Effector memory CD4-positive, alpha-beta T cell (primary cell): ENCODE measurements at regions not wholly inside any gene's neighbourhood (a gene's known extent, or its start where the extent isn't known, plus 50 kb on each side); places are given as distances from the start of the nearest gene placed in this dataset.

Source experiments
- DNase-seq, 3 donors: peaks; one replicate each; pipeline ENCODE4 v3.0.0-alpha.2; 2020
- H3K27ac ChIP-seq: 2 replicates; pipeline ENCODE4 v1.7.0; 2013; ENCODE audit warnings: mild to moderate bottlenecking, low read length, moderate library complexity; ENCODE audit not compliant: insufficient read depth, poor library complexity, severe bottlenecking
- H3K27me3 ChIP-seq: replicated peaks from 2 replicates; pipeline ENCODE4 v1.7.0; 2013; ENCODE audit warnings: mild to moderate bottlenecking, low read length; ENCODE audit not compliant: insufficient read depth, control insufficient read depth, poor library complexity, severe bottlenecking
- H3K36me3 ChIP-seq: 2 replicates; pipeline ENCODE4 v1.7.0; 2013; ENCODE audit warnings: mild to moderate bottlenecking, low read length, moderate library complexity; ENCODE audit not compliant: control insufficient read depth, insufficient read depth
- H3K4me1 ChIP-seq: 2 replicates; pipeline ENCODE4 v1.7.0; 2013; ENCODE audit warnings: low read length, mild to moderate bottlenecking; ENCODE audit not compliant: control insufficient read depth, insufficient read depth, poor library complexity, severe bottlenecking
- H3K4me3 ChIP-seq: 2 replicates; pipeline ENCODE4 v1.7.0; 2013; ENCODE audit warnings: low read length, low read depth, mild to moderate bottlenecking; ENCODE audit not compliant: insufficient read depth, poor library complexity, severe bottlenecking
- H3K9me3 ChIP-seq: 2 replicates; pipeline ENCODE4 v1.7.0; 2013; ENCODE audit warnings: mild to moderate bottlenecking, low read length, moderate library complexity; ENCODE audit not compliant: control insufficient read depth

DNA sequence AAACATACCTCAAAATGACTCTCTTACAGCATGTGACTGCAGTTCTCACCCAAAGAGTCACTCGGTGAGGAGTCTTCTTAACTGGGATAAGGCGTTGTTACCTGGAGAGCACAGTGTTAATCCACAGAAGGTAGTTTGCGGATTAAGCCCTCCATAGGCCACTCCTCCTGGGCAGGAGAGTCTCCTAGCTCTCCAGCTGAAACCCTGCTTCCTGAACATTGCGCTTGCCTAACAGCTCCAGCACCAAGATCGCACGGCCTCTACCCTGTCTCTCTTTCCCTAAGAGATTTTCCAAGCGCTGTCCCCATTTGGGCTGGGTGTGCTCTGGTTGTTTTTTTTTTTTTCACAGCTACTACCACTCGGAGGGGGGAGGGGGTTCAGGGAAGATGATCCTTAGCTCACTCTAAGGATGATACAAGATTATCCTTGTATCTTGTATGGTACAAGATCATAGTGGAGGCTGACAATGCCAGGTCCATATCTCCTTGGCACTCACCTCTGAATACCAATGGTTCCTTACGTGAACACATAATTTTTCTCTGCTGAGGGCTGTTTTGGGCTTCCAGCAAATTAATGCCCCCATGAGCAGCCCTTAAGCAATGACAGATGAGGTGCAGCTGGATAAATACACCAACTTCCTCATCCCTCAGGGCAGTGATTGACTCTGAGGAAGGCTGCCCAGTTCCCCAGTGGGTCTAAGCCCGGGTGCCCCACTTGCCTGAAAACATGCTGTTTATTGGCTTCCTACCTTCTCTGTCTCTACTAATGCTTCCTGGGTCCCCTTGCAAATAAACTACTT is 185.2 kb upstream of the TSC22D2 start:
- DNase-seq = no peak

DNA sequence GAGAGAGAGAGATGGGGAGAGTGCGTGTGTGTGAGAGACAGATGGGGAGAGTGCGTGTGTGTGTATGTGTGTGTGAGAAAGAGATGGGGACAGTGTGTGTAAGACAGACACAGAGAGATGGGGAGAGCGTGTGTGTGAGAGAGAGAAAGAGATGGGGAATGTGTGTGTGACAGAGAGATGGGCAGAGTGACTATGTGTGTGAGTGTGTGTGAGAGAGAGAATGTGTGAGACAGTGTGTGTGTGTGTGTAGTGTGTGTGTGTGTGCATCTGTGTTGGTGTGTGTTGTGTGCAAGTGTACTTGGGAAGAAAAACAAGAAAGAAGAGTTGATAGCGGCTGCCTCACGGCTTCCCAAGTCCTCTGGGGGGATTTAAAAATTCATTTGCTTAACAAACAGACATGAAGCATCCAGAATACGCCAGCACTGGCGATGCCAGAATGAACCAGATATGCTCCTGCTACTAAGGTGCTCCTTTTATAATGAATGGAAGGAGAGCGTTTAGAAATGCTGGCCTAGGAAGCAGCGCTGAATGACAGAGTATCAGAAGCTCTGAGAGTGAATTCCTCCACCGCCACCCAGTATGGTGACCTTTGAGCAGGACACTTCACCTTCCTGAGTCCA is 186.1 kb upstream of the TSC22D2 start:
- Histone ChIP-seq H3K9me3 (no peaks in the 10 kb centered on the region), H3K36me3 (no peaks in the 10 kb centered on the region), H3K4me1 (peaks cover 3% of the 10 kb centered on the region), H3K27me3 (peaks cover 4% of the 10 kb centered on the region), H3K4me3 (no peak overlapping the region), H3K27ac (no peak overlapping the region)
- DNase-seq = no peak

More for the DNA sequence above, 185.2 kb upstream of the TSC22D2 start:
- Histone ChIP-seq H3K4me1 (peaks cover 3% of the 10 kb centered on the region), H3K27me3 (peaks cover 4% of the 10 kb centered on the region), H3K36me3 (no peaks in the 10 kb centered on the region), H3K9me3 (no peaks in the 10 kb centered on the region), H3K4me3 (no peak overlapping the region), H3K27ac (no peak overlapping the region)

DNA sequence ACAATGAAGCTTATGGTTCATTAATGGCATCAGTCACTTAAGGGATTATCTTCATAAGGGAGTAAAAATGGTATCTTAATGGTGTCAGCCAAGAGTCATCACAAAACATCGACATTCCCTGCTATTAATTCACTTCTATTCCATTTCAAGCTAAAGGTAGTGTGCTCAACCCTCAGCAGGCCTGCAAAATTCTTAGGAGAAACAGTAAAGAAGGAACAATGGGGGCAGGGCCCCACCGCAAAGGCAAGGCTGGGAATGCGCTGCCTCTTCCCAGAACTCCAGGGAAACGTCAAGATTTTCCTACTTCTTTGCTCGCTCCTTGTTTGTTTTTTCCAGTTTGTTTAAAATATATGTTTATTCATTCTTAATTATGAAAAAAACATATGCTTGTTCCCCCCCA is 187.3 kb upstream of the TSC22D2 start:
- H3K27ac ChIP-seq = no peak overlapping the region
- no peaks in the 10 kb centered on the region for H3K9me3 ChIP-seq
- H3K4me3 ChIP-seq = no peak overlapping the region
- no peaks in the 10 kb centered on the region for H3K36me3 ChIP-seq
- H3K4me1 ChIP-seq = peaks cover 3% of the 10 kb centered on the region
- H3K27me3 ChIP-seq = peaks cover 4% of the 10 kb centered on the region
- DNase-seq = no peak

DNA sequence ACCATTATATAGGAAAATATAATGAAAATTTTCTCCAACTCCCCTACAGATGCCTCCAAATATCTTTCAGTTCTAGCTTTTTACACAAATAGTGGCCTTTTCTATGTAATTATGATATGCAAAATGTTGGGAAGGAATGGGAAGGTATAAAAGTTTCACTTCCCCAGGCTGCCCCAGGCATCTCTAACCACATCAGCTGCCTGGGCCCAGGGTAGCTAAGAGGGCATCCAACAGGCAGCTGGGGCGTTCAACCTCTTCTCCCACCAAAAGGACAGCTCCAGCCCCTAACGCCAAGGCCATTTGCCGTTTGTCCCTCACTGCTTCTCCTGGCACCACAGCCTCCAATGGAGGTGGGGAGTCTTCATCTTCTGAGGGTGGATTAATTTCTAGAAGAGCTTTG is 188.1 kb upstream of the TSC22D2 start:
- Histone ChIP-seq H3K27me3 (peaks cover 4% of the 10 kb centered on the region), H3K36me3 (no peaks in the 10 kb centered on the region), H3K9me3 (no peaks in the 10 kb centered on the region), H3K27ac (no peak overlapping the region), H3K4me3 (no peak overlapping the region), H3K4me1 (peaks cover 3% of the 10 kb centered on the region)
- no peak for DNase-seq

DNA sequence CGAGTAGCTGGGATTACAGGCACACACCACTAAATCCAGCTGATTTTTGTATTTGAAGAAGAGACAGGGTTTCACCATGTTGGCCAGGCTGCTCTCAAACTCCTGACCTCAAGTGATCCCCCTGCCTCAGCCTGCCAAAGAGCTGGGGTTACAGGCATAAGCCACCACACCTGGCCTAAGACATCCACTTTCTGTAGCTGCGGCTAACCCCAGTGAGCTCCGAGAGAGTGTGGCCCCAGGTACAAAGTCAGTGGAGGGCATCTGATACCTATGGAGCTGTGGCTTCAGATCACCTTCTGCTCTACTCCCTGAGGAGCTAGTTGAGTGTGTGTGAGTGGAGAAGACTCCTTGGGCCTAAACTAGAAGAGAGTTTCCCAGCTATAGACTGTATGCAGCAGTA is 189.3 kb upstream of the TSC22D2 start:
- Histone ChIP-seq H3K36me3 (no peaks in the 10 kb centered on the region), H3K27me3 (peaks cover 4% of the 10 kb centered on the region), H3K27ac (no peak overlapping the region), H3K4me1 (peaks cover 3% of the 10 kb centered on the region), H3K4me3 (no peak overlapping the region), H3K9me3 (no peaks in the 10 kb centered on the region)
- no peak for DNase-seq

DNA sequence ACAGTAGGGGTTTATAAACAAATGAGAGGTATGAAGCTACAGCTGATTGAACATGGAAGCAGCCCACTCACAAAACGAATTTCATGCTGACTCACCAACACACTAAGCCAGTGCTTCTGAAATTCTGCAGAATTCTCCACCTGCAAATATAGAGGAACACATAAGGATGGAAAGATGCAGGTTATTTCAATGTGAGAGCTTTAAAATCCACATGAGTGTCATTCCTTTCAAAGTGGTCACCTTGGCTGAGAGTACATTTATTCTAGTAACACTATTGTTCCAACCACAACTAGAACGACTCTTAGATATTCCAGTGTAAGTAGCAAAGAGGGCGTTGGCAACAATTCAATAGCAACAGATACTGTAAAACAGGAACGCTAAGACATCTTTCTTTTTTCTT is 189.9 kb upstream of the TSC22D2 start:
- Histone ChIP-seq H3K9me3 (no peaks in the 10 kb centered on the region), H3K27me3 (peaks cover 4% of the 10 kb centered on the region), H3K36me3 (no peaks in the 10 kb centered on the region), H3K4me3 (no peak overlapping the region), H3K27ac (no peak overlapping the region), H3K4me1 (peaks cover 3% of the 10 kb centered on the region)
- no peak for DNase-seq

DNA sequence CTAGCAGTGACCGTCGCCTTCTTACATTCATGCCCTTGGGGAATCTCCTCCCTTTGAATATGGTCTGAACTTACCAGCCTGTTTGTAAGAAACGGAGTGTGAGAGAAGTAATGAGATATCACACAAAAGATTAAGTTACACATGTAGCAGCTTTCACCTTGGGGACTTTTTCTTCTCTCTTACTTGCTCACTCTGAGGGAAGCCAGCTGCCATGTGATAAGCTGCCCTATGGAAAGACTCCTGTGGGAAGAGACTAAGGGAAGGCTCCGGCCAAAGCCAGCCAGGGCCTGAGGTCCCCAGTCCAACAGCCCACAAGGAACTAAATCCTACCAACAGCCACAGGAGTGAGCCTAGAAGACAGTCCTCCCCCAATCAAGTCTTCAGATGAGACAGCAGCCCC is 190.4 kb upstream of the TSC22D2 start:
- no peak overlapping the region for H3K27ac ChIP-seq

DNA sequence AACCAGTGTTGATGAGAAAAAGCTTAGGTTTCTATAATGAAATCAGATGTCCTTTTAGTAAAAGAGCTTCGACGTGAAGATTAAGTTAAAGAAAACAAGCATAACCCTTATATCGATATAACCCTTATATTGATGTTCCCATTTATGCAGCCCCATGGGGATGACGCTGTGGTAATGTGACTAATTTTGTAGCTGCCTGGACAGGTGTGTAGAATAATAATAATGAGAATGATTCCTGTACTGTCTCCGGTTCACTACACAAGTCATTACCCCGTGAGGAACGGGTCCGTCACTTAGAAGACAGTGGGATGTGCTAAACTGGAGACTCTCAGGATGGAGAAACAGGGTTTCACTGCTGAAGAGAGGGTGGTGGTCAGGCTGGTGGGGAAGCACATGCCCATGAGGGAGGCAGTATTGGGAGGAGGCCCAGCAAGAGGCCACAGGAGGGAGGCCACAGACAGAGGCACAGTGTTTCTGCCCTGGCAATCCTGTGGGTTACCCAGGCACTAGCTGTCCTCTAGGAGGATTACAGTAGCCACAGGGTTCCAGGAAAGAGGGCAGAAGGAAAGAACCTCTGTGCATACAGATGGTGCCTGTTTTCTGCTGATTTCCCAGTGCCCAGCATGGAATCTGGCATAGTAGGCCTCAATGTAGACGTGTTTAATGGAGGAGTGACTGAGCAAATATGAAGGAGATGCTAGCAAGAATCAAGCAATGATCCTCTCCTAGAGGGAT is 191.1 kb upstream of the TSC22D2 start:
- peaks cover 3% of the 10 kb centered on the region for H3K4me1 ChIP-seq
- H3K27me3 ChIP-seq = peaks cover 4% of the 10 kb centered on the region
- H3K4me3 ChIP-seq = no peak overlapping the region
- H3K27ac ChIP-seq = no peak overlapping the region
- H3K9me3 ChIP-seq = no peaks in the 10 kb centered on the region
- DNase-seq = no peak
- H3K36me3 ChIP-seq = no peaks in the 10 kb centered on the region

More for the DNA sequence above, 190.4 kb upstream of the TSC22D2 start:
- DNase-seq = no peak
- Histone ChIP-seq H3K36me3 (no peaks in the 10 kb centered on the region), H3K27me3 (peaks cover 4% of the 10 kb centered on the region), H3K4me3 (no peak overlapping the region), H3K9me3 (no peaks in the 10 kb centered on the region), H3K4me1 (peaks cover 3% of the 10 kb centered on the region)

DNA sequence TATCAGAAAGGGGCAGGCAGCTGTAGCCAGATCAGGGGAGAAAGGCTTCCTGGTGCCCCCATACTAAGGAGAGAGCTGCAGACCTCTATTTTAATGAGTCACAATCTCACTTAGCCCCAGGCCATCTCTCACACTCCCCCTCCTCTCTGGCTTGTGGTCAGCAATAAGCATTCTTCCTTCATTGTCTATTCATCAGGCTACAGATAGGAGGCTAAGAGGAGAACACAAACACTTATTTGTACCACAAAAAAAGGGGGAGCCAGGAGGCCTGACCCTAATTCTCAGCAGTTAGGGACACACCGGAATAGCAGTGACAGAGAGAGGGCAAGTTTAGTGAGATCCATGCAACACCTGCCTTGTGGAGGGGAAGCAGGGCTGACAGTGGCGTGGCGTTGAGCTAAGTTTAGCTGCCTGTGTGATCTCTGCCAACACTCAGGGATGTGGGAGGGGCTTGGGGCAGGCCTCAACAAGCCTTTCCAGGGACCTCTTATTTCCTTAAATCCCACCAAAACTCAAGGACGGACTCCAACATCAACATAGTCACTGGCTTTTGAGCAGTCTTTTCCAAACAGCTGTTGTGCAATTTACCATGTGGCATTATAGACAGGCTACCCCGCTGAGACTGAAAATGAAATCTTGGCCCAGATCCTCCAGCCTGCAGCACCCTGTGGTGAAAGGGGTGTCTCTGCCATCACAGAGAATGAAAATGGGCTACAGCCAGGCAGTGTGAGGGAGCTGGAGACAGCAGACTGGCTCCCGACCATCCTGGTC is 191.9 kb upstream of the TSC22D2 start:
- Histone ChIP-seq H3K9me3 (no peaks in the 10 kb centered on the region), H3K4me3 (no peak overlapping the region), H3K4me1 (peaks cover 1% of the 10 kb centered on the region), H3K36me3 (no peaks in the 10 kb centered on the region), H3K27me3 (peaks cover 4% of the 10 kb centered on the region), H3K27ac (no peak overlapping the region)
- no peak for DNase-seq
